HL-60 (cell line): ENCODE measurements at regions not wholly inside any gene's neighbourhood (a gene's known extent, or its start where the extent isn't known, plus 50 kb on each side); places are given as distances from the start of the nearest gene placed in this dataset.

ENCODE experiments used
- POLR2AphosphoS5 ChIP-seq: IDR thresholded peaks from 2 replicates; pipeline ENCODE4 v1.6.1; 2012; ENCODE audit warnings: low read depth
- TF ChIP-seq, protein P1 (sequence below): IDR thresholded peaks from one replicate; pipeline ENCODE4 v1.5.1; 2011; ENCODE audit warnings: low read length, control low read depth, inconsistent platforms; ENCODE audit not compliant: insufficient read depth
- TF ChIP-seq, protein P2 (sequence below): IDR thresholded peaks from 2 replicates; pipeline ENCODE4 v1.6.1; 2012; ENCODE audit warnings: low read depth; ENCODE audit not compliant: insufficient replicate concordance

DNA sequence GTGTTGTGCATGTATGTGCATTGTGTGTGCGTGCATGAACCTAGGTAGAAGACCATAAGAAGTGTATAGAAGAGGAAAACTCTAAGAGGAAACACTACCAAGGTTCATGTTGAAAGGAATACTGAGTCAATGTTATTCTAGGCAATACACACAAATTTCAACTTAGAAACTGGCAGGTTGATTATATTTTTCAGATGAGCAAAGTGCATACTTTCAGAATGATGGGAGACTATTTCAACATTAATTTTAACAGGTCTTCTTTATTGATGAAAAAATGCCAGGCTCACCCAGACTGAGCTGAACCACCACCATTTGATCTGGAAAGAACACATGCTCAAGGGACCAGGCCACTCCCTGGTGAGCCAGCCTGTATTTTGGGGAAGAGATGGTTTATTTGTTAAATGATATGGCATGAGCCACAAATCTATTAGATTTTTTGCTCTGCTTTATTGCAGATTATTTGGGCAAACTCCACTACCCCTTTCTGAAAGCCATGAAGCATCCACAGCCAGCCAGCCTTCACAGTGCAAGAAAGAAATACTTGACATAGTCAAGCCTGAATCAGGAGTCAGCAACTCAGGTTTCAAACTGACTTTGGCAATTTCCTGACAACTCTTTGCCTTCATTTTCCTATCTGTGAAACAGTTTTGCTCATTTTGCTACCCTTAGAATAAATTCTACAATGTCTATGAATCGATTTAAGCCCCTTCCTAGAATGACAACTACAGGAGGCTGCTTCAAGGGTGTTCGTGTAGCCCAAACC lies 368.9 kb downstream of the COG6 start:
- TF ChIP-seq, protein P1, sequence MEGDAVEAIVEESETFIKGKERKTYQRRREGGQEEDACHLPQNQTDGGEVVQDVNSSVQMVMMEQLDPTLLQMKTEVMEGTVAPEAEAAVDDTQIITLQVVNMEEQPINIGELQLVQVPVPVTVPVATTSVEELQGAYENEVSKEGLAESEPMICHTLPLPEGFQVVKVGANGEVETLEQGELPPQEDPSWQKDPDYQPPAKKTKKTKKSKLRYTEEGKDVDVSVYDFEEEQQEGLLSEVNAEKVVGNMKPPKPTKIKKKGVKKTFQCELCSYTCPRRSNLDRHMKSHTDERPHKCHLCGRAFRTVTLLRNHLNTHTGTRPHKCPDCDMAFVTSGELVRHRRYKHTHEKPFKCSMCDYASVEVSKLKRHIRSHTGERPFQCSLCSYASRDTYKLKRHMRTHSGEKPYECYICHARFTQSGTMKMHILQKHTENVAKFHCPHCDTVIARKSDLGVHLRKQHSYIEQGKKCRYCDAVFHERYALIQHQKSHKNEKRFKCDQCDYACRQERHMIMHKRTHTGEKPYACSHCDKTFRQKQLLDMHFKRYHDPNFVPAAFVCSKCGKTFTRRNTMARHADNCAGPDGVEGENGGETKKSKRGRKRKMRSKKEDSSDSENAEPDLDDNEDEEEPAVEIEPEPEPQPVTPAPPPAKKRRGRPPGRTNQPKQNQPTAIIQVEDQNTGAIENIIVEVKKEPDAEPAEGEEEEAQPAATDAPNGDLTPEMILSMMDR = no peak
- no peak for TF ChIP-seq POLR2AphosphoS5
- TF ChIP-seq, protein P2, sequence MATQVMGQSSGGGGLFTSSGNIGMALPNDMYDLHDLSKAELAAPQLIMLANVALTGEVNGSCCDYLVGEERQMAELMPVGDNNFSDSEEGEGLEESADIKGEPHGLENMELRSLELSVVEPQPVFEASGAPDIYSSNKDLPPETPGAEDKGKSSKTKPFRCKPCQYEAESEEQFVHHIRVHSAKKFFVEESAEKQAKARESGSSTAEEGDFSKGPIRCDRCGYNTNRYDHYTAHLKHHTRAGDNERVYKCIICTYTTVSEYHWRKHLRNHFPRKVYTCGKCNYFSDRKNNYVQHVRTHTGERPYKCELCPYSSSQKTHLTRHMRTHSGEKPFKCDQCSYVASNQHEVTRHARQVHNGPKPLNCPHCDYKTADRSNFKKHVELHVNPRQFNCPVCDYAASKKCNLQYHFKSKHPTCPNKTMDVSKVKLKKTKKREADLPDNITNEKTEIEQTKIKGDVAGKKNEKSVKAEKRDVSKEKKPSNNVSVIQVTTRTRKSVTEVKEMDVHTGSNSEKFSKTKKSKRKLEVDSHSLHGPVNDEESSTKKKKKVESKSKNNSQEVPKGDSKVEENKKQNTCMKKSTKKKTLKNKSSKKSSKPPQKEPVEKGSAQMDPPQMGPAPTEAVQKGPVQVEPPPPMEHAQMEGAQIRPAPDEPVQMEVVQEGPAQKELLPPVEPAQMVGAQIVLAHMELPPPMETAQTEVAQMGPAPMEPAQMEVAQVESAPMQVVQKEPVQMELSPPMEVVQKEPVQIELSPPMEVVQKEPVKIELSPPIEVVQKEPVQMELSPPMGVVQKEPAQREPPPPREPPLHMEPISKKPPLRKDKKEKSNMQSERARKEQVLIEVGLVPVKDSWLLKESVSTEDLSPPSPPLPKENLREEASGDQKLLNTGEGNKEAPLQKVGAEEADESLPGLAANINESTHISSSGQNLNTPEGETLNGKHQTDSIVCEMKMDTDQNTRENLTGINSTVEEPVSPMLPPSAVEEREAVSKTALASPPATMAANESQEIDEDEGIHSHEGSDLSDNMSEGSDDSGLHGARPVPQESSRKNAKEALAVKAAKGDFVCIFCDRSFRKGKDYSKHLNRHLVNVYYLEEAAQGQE = no peak
